Neuronal stem cell (in vitro differentiated cells): ENCODE measurements at regions not wholly inside any gene's neighbourhood (a gene's known extent, or its start where the extent isn't known, plus 50 kb on each side); places are given as distances from the start of the nearest gene placed in this dataset.
"Not testable (repeated sequence)": the region's sequence is repeated elsewhere in the genome, so short reads cannot be mapped to it uniquely, and the experiment has no call there.

Source experiments
- DNase-seq: peaks from one replicate; pipeline ENCODE4 v3.0.0-alpha.2; 2013; ENCODE audit warnings: low spot score
- H2AFZ ChIP-seq: one replicate; pipeline ENCODE4 v1.6.1; 2013; ENCODE audit warnings: mild to moderate bottlenecking, low read length, inconsistent platforms
- H2AK5ac ChIP-seq: 2 replicates; pipeline ENCODE4 v1.6.1; 2013; ENCODE audit warnings: low read depth, mild to moderate bottlenecking, inconsistent platforms, low read length, moderate library complexity, mixed read lengths
- H2BK120ac ChIP-seq: 2 replicates; pipeline ENCODE4 v1.6.1; 2013; ENCODE audit warnings: low read depth, mild to moderate bottlenecking, inconsistent platforms, low read length, moderate library complexity, mixed read lengths
- H2BK12ac ChIP-seq: one replicate; pipeline ENCODE4 v1.6.1; 2013; ENCODE audit warnings: low read length, inconsistent platforms
- H2BK15ac ChIP-seq: 2 replicates; pipeline ENCODE4 v1.6.1; 2013; ENCODE audit warnings: mild to moderate bottlenecking, low read length, inconsistent platforms, mixed read lengths
- H2BK5ac ChIP-seq: one replicate; pipeline ENCODE4 v1.6.1; 2013; ENCODE audit warnings: inconsistent platforms, mild to moderate bottlenecking, low read length, moderate library complexity
- H3K14ac ChIP-seq: one replicate; pipeline ENCODE4 v1.6.1; 2013; ENCODE audit warnings: low read length, inconsistent platforms
- H3K18ac ChIP-seq: 2 replicates; pipeline ENCODE4 v1.6.1; 2013; ENCODE audit warnings: low read length, inconsistent platforms
- H3K23ac ChIP-seq: 2 replicates; pipeline ENCODE4 v1.6.1; 2013; ENCODE audit warnings: low read depth, mild to moderate bottlenecking, mixed read lengths, low read length, inconsistent platforms; ENCODE audit not compliant: poor library complexity
- H3K27ac ChIP-seq: replicated peaks from 3 replicates; pipeline ENCODE4 v1.5.1; 2013; ENCODE audit warnings: low read length, inconsistent platforms
- H3K27me3 ChIP-seq, 3 experiments: 2 replicates each; pipeline ENCODE4 v1.6.1; 2013; ENCODE audit warnings: low read length in 3 of 3, mild to moderate bottlenecking in 2 of 3, inconsistent platforms in 1 of 3, low read depth in 1 of 3, mixed read lengths in 1 of 3, moderate library complexity in 1 of 3; ENCODE audit not compliant: control insufficient read depth in 3 of 3, insufficient read depth in 3 of 3
- H3K36me3 ChIP-seq, 2 donors: replicated peaks in 1 of 2; 2 replicates each; pipeline ENCODE4 v1.6.1; 2013; ENCODE audit warnings: low read length in 2 of 2; ENCODE audit not compliant: control insufficient read depth in 2 of 2, insufficient read depth in 2 of 2
- H3K4ac ChIP-seq: 2 replicates; pipeline ENCODE4 v1.6.1; 2013; ENCODE audit warnings: inconsistent platforms, mild to moderate bottlenecking, low read length, moderate library complexity
- H3K4me1 ChIP-seq, 2 donors: 1 replicate in 1 of 2; 2 replicates in 1 of 2; pipeline ENCODE4 v1.6.1; 2013; ENCODE audit warnings: low read length in 2 of 2, low read depth in 1 of 2; ENCODE audit not compliant: control insufficient read depth in 2 of 2, insufficient read depth in 1 of 2
- H3K4me2 ChIP-seq: one replicate; pipeline ENCODE4 v1.6.1; 2013; ENCODE audit warnings: mild to moderate bottlenecking, low read length, inconsistent platforms; ENCODE audit not compliant: insufficient read depth, poor library complexity, severe bottlenecking
- H3K4me3 ChIP-seq, 2 donors: 2 replicates each; pipeline ENCODE4 v1.5.1; 2013; ENCODE audit warnings: low read length in 2 of 2, mild to moderate bottlenecking in 2 of 2, inconsistent platforms in 1 of 2, moderate library complexity in 1 of 2
- H3K79me1 ChIP-seq: one replicate; pipeline ENCODE4 v1.6.1; 2013; ENCODE audit warnings: low read depth, mild to moderate bottlenecking, inconsistent platforms, low read length, moderate library complexity
- H3K9ac ChIP-seq: one replicate; pipeline ENCODE4 v1.6.1; 2013; ENCODE audit warnings: mild to moderate bottlenecking, low read depth, low read length, inconsistent platforms; ENCODE audit not compliant: poor library complexity
- H3K9me3 ChIP-seq, 2 donors: replicated peaks in 1 of 2; 2 replicates each; pipeline versions ENCODE3 to v1.6.1; 2013; ENCODE audit warnings: low read length in 2 of 2, mild to moderate bottlenecking in 2 of 2, inconsistent platforms in 1 of 2, low read depth in 1 of 2, mixed read lengths in 1 of 2, moderate library complexity in 1 of 2; ENCODE audit not compliant: control insufficient read depth in 2 of 2, insufficient read depth in 1 of 2
- H4K8ac ChIP-seq: one replicate; pipeline ENCODE4 v1.6.1; 2013; ENCODE audit warnings: low read depth, mild to moderate bottlenecking, inconsistent platforms, low read length, moderate library complexity
- H4K91ac ChIP-seq: one replicate; pipeline ENCODE4 v1.6.1; 2013; ENCODE audit warnings: low read length, low read depth, mild to moderate bottlenecking, inconsistent platforms; ENCODE audit not compliant: poor library complexity
- WGBS, 2 donors: extraction: QIAGEN DNeasy Blood & Tissue Kit; methylation state at CpG; one replicate each; pipeline ENCODE4 v1.1.7; 2013; ENCODE audit warnings: missing lambda C conversion rate in 2 of 2, mixed read lengths in 1 of 2; ENCODE audit not compliant: insufficient read length in 2 of 2, insufficient replicate concordance in 1 of 2; ENCODE audit errors: extremely low coverage in 2 of 2; 5-methylcytosine and 5-hydroxymethylcytosine counted together

GRCh38 chr5:100706776-100707175 lies 171.6 kb downstream of the FAM174A start:
- Histone ChIP-seq H4K91ac (no peak overlapping the region), H3K18ac (no peak overlapping the region), H2AK5ac (no peak overlapping the region), H3K27me3 (no peaks in the 10 kb centered on the region), H3K4me3 (no peak overlapping the region), H3K27ac (no peak overlapping the region), H4K8ac (no peak overlapping the region), H2BK12ac (no peak overlapping the region), H3K9me3 (no peaks in the 10 kb centered on the region), H2BK15ac (no peak overlapping the region), H3K23ac (no peak overlapping the region), H3K4ac (no peak overlapping the region), H2BK120ac (no peak overlapping the region), H3K36me3 (no peaks in the 10 kb centered on the region), H3K79me1 (no peaks in the 10 kb centered on the region), H3K4me1 (peaks cover 0 to 3% of the 10 kb centered on the region in 2 donors), H3K4me2 (no peak overlapping the region), H3K9ac (no peak overlapping the region), H2BK5ac (no peak overlapping the region), H2AFZ (no peak overlapping the region), H3K14ac (no peak overlapping the region)
- no CpG with 5 or more reads among the region's 1 CpG for WGBS, 2 donors
- DNase-seq = no peak

GRCh38 chr5:100708645-100709171 lies 173.5 kb downstream of the FAM174A start:
- no peak overlapping the region for H2BK15ac ChIP-seq
- H3K4me2 ChIP-seq = no peak overlapping the region
- H3K9ac ChIP-seq = no peak overlapping the region
- H3K36me3 ChIP-seq = no peaks in the 10 kb centered on the region
- H3K9me3 ChIP-seq = no peaks in the 10 kb centered on the region
- H2BK12ac ChIP-seq = no peak overlapping the region
- no peak overlapping the region for H2BK120ac ChIP-seq
- H2AFZ ChIP-seq = peak overlapping the region; percentile 65
- H3K27me3 ChIP-seq = no peaks in the 10 kb centered on the region
- no peaks in the 10 kb centered on the region for H3K79me1 ChIP-seq
- no CpG with 5 or more reads among the region's 1 CpG for WGBS, 2 donors
- no peak overlapping the region for H3K4ac ChIP-seq
- no peak overlapping the region for H2BK5ac ChIP-seq
- no peak overlapping the region for H4K8ac ChIP-seq
- H3K4me1 ChIP-seq = peaks cover 0 to 3% of the 10 kb centered on the region in 2 donors
- H4K91ac ChIP-seq = no peak overlapping the region
- H3K23ac ChIP-seq = no peak overlapping the region
- DNase-seq = no peak
- H3K14ac ChIP-seq = no peak overlapping the region
- no peak overlapping the region for H3K18ac ChIP-seq
- H3K27ac ChIP-seq = no peak overlapping the region
- no peak overlapping the region for H2AK5ac ChIP-seq
- no peak overlapping the region for H3K4me3 ChIP-seq

DNA sequence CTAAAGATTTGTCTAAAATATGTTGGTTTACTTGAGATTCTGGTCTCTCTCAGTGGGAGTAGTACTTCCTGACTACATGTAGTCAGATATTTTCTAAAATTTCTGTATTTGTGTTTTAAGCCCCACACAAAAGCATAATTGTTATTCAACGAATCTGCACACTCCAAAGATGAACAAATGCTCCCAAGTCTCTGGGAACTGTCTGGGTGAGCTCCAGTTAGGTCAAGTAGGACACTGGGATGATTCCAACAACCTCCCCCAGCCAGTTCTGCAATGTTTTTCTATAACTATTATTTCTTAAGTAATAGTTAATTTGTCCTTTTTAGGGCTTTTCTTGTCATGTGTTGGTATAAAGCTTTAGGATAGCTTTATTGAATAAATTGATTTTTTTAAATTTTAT lies 174.6 kb downstream of the FAM174A start:
- Histone ChIP-seq H4K91ac (no peak overlapping the region), H3K27me3 (no peaks in the 10 kb centered on the region), H3K4ac (no peak overlapping the region), H3K9ac (no peak overlapping the region), H2AK5ac (no peak overlapping the region), H3K4me1 (peaks cover 0 to 3% of the 10 kb centered on the region in 2 donors), H3K14ac (no peak overlapping the region), H3K36me3 (no peaks in the 10 kb centered on the region), H3K9me3 (no peaks in the 10 kb centered on the region), H2BK5ac (no peak overlapping the region), H3K18ac (no peak overlapping the region), H2BK120ac (no peak overlapping the region), H2BK12ac (no peak overlapping the region), H3K4me2 (no peak overlapping the region), H3K23ac (no peak overlapping the region), H4K8ac (no peak overlapping the region), H3K4me3 (no peak overlapping the region), H2AFZ (peak overlapping the region; percentile 65), H3K79me1 (no peaks in the 10 kb centered on the region), H3K27ac (no peak overlapping the region), H2BK15ac (no peak overlapping the region)
- DNase-seq = no peak
- WGBS, 2 donors = no CpG with 5 or more reads among the region's 1 CpG

DNA sequence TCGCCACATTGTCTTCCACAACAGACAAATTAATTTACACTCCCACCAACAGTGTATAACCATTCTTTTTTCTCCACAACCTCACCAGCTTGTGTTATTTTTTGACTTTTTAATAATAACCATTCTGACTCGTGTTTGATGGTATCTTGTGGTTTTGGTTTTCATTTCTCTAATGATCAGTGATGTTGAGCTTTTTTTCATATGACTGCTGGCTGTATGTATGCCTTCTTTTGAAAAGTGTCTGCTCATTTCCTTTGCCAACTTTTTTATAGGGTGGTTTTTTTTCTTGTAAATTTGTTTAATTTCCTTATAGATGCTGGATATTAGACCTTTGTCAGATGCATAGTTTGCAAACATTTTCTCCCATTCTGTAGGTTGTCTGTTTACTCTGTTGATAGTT lies 179.6 kb downstream of the FAM174A start:
- H3K4me2 ChIP-seq, H3K27me3 ChIP-seq, H3K4me1 ChIP-seq, H3K9me3 ChIP-seq, H2BK5ac ChIP-seq, H3K9ac ChIP-seq, H3K4ac ChIP-seq, H3K79me1 ChIP-seq, H2AFZ ChIP-seq, H2BK120ac ChIP-seq, H4K91ac ChIP-seq, H2BK15ac ChIP-seq, H3K14ac ChIP-seq, H3K23ac ChIP-seq, H3K18ac ChIP-seq, H2AK5ac ChIP-seq, H3K4me3 ChIP-seq, H3K36me3 ChIP-seq, H3K27ac ChIP-seq, DNase-seq, H4K8ac ChIP-seq, H2BK12ac ChIP-seq: not testable (repeated sequence)
- no CpG with 5 or more reads among the region's 2 CpGs for WGBS, 2 donors
